ENCODE measurements at regions not wholly inside any gene's neighbourhood (a gene's known extent, or its start where the extent isn't known, plus 50 kb on each side); places are given as distances from the start of the nearest gene placed in this dataset.

GRCh38 chr15:39013262-39013661 lies 448.6 kb upstream of the RASGRP1 start:
- no peak for DNase-seq (ENCODE audit: low read depth)
- no peak for TF ChIP-seq CTCF (IDR thresholded peaks at IDR 0.05; ENCODE audit: insufficient read depth, low read depth, low read length, missing control alignments)
- H3K4me3 ChIP-seq (ENCODE audit: low read depth, low read length), result no peak overlapping the region

- TF ChIP-seq CTCF (IDR thresholded peaks at IDR 0.05; ENCODE audit: insufficient read depth, low read depth, low read length, missing control alignments), result no peak
- DNase-seq (ENCODE audit: low read depth), result no peak
These were observed 450.1 kb upstream of the RASGRP1 start for GRCh38 chr15:39014682-39015081.

GRCh38 chr15:39016706-39017105 lies 452.1 kb upstream of the RASGRP1 start:
- no peak overlapping the region for H3K4me3 ChIP-seq (ENCODE audit: low read depth, low read length)
- TF ChIP-seq CTCF (IDR thresholded peaks at IDR 0.05; ENCODE audit: insufficient read depth, low read depth, low read length, missing control alignments), result no peak
- no peak for DNase-seq (ENCODE audit: low read depth)

More at GRCh38 chr15:39014682-39015081, 450.1 kb upstream of the RASGRP1 start:
- no peak overlapping the region for H3K4me3 ChIP-seq (ENCODE audit: low read depth, low read length)

- no peak for DNase-seq (ENCODE audit: low read depth)
- no peak for TF ChIP-seq CTCF (IDR thresholded peaks at IDR 0.05; ENCODE audit: insufficient read depth, low read depth, low read length, missing control alignments)
These were observed 454.4 kb upstream of the RASGRP1 start for GRCh38 chr15:39018966-39019365.

GRCh38 chr15:39021341-39021740 lies 456.7 kb upstream of the RASGRP1 start:
- no peak for TF ChIP-seq CTCF (IDR thresholded peaks at IDR 0.05; ENCODE audit: insufficient read depth, low read depth, low read length, missing control alignments)
- H3K4me3 ChIP-seq (ENCODE audit: low read depth, low read length), result no peak overlapping the region
- no peak for DNase-seq (ENCODE audit: low read depth)

More at GRCh38 chr15:39018966-39019365, 454.4 kb upstream of the RASGRP1 start:
- no peak overlapping the region for H3K4me3 ChIP-seq (ENCODE audit: low read depth, low read length)

- no peak for DNase-seq (ENCODE audit: low read depth)
These were observed 458.1 kb upstream of the RASGRP1 start for GRCh38 chr15:39022532-39023305.

More at GRCh38 chr15:39022532-39023305, 458.1 kb upstream of the RASGRP1 start:
- TF ChIP-seq CTCF (IDR thresholded peaks at IDR 0.05; ENCODE audit: insufficient read depth, low read depth, low read length, missing control alignments), result no peak
- no peak overlapping the region for H3K4me3 ChIP-seq (ENCODE audit: low read depth, low read length)

All from GM12865 (cell line).